Neural progenitor cell (in vitro differentiated cells): ENCODE measurements at regions not wholly inside any gene's neighbourhood (a gene's known extent, or its start where the extent isn't known, plus 50 kb on each side); places are given as distances from the start of the nearest gene placed in this dataset.

ENCODE experiments used
- DNase-seq: peaks from one replicate; pipeline ENCODE4 v3.0.0-alpha.2; 2016; ENCODE audit warnings: low spot score
- H2AFZ ChIP-seq: fragments of 200-600 bp; sonication (generic); replicated peaks from 2 replicates; pipeline ENCODE4 v1.6.1; 2016; ENCODE audit warnings: antibody characterized with exemption
- H3F3A ChIP-seq: fragments of 200-600 bp; sonication (generic); 2 replicates; pipeline ENCODE4 v1.6.1; 2016; ENCODE audit warnings: antibody characterized with exemption, low read depth
- H3K27ac ChIP-seq: fragments of 200-600 bp; sonication (generic); 2 replicates; pipeline ENCODE4 v1.5.1; 2016; ENCODE audit warnings: mild to moderate bottlenecking
- H3K27me3 ChIP-seq: fragments of 200-600 bp; sonication (generic); 2 replicates; pipeline ENCODE4 v1.6.1; 2016; ENCODE audit warnings: mild to moderate bottlenecking, moderate library complexity
- H3K36me3 ChIP-seq: fragments of 200-600 bp; sonication (generic); 2 replicates; pipeline ENCODE4 v1.5.1; 2016
- H3K4me1 ChIP-seq: fragments of 200-600 bp; sonication (generic); 2 replicates; pipeline ENCODE4 v1.6.1; 2016; ENCODE audit warnings: mixed run types
- H3K4me2 ChIP-seq: fragments of 200-600 bp; sonication (generic); 2 replicates; pipeline ENCODE4 v1.6.1; 2016
- H3K4me3 ChIP-seq: fragments of 200-600 bp; sonication (generic); 2 replicates; pipeline ENCODE4 v1.5.1; 2016
- H3K79me2 ChIP-seq: fragments of 200-600 bp; sonication (generic); 2 replicates; pipeline ENCODE4 v1.6.1; 2016; ENCODE audit warnings: low read depth
- H3K9ac ChIP-seq: fragments of 200-600 bp; sonication (generic); 2 replicates; pipeline ENCODE4 v1.6.1; 2016
- H3K9me3 ChIP-seq: fragments of 200-600 bp; sonication (generic); 2 replicates; pipeline ENCODE4 v1.5.1; 2016; ENCODE audit warnings: low read depth
- H4K20me1 ChIP-seq: fragments of 200-600 bp; sonication (generic); 2 replicates; pipeline ENCODE4 v1.6.1; 2016; ENCODE audit warnings: low read depth
- H3K27ac Mint-ChIP-seq: 3 replicates; pipeline ENCODE4 v1.8.0; 2021; ENCODE audit warnings: mixed read lengths
- H3K27me3 Mint-ChIP-seq: 2 replicates; pipeline ENCODE4 v1.8.0; 2022; ENCODE audit warnings: low read depth, mild to moderate bottlenecking, inconsistent platforms, moderate library complexity, mixed read lengths; ENCODE audit not compliant: insufficient read depth
- H3K36me3 Mint-ChIP-seq: 3 replicates; pipeline ENCODE4 v1.8.0; 2021; ENCODE audit warnings: mixed read lengths
- H3K4me1 Mint-ChIP-seq: 3 replicates; pipeline ENCODE4 v1.8.0; 2021; ENCODE audit warnings: mixed read lengths
- H3K4me3 Mint-ChIP-seq: 3 replicates; pipeline ENCODE4 v1.8.0; 2021; ENCODE audit warnings: mild to moderate bottlenecking, moderate library complexity, mixed read lengths
- H3K9me3 Mint-ChIP-seq: 3 replicates; pipeline ENCODE4 v1.8.0; 2020; ENCODE audit warnings: mixed read lengths
- EZH2 ChIP-seq: fragments of 200-600 bp; sonication (generic); IDR thresholded peaks from 2 replicates; pipeline ENCODE4 v1.6.1; 2017; ENCODE audit warnings: antibody characterized with exemption, mild to moderate bottlenecking, moderate library complexity
- EZH2phosphoT487 ChIP-seq: fragments of 200-600 bp; sonication (generic); IDR thresholded peaks from 2 replicates; pipeline ENCODE4 v1.6.1; 2017; ENCODE audit warnings: antibody characterized with exemption
- TF ChIP-seq, protein P1 (sequence below): fragments of 200-600 bp; sonication (generic); IDR thresholded peaks from 2 replicates; pipeline ENCODE4 v1.5.1; 2017; ENCODE audit warnings: antibody characterized with exemption, mild to moderate bottlenecking

DNA sequence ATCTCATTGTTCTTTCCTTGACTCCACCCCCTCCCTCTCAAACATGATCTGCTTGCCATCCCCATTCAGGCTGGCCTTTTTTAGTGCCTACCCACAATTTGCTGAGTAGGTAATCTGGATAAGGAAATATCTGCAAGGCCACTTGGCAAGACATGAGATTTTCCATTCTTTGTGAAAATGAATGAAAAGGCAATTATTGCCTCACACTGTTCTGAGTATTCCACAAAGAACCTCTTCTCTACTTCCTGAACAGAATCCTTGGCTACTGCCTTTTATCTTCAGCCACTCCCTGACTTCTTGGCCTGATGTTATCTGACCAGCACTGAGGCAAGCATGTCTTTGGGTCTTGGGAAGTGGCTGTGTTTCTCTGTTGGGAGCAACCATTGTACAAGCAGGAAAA lies 263.2 kb upstream of the ATP2B1 start:
- H2AFZ ChIP-seq: peak overlapping the region; percentile 44
- no peaks in the 10 kb centered on the region for H3K36me3 Mint-ChIP-seq
- TF ChIP-seq, protein P1, sequence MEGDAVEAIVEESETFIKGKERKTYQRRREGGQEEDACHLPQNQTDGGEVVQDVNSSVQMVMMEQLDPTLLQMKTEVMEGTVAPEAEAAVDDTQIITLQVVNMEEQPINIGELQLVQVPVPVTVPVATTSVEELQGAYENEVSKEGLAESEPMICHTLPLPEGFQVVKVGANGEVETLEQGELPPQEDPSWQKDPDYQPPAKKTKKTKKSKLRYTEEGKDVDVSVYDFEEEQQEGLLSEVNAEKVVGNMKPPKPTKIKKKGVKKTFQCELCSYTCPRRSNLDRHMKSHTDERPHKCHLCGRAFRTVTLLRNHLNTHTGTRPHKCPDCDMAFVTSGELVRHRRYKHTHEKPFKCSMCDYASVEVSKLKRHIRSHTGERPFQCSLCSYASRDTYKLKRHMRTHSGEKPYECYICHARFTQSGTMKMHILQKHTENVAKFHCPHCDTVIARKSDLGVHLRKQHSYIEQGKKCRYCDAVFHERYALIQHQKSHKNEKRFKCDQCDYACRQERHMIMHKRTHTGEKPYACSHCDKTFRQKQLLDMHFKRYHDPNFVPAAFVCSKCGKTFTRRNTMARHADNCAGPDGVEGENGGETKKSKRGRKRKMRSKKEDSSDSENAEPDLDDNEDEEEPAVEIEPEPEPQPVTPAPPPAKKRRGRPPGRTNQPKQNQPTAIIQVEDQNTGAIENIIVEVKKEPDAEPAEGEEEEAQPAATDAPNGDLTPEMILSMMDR: no peak
- TF ChIP-seq EZH2 (no peak), EZH2phosphoT487 (no peak)

DNA sequence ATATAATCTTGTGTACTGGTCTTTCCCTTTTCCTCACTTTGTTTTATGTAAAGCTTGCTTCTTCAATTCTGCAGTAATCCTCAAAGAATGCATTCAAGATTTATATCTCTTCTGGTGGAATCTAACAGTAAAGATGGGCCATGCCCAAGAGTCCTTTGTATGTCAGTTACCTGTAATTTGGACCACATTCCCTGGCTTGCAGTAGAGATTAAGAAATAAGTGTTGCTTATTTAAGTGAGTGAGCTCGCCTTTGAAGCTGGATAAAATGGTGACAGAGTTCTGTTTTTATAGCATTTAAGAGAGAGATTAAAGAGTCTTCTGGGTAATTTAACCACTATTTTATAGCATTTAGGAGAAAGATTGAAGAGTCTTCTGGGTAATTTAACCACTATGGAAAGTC lies 262.1 kb upstream of the ATP2B1 start:
- no peak for DNase-seq
- H3K27ac Mint-ChIP-seq: no peak overlapping the region
- H3K27me3 ChIP-seq: peaks cover 13% of the 10 kb centered on the region
- H3K9me3 ChIP-seq: no peaks in the 10 kb centered on the region
- H3K9ac ChIP-seq: no peak overlapping the region
- no peak overlapping the region for H3K4me2 ChIP-seq
- H3K79me2 ChIP-seq: no peaks in the 10 kb centered on the region
- peaks cover 5% of the 10 kb centered on the region for H3K4me1 ChIP-seq
- no peak overlapping the region for H3K4me3 Mint-ChIP-seq
- no peaks in the 10 kb centered on the region for H3F3A ChIP-seq
- no peak overlapping the region for H3K4me3 ChIP-seq
- no peaks in the 10 kb centered on the region for H3K36me3 ChIP-seq
- no peak overlapping the region for H3K27ac ChIP-seq
- H3K4me1 Mint-ChIP-seq: peaks cover 13% of the 10 kb centered on the region
- H2AFZ ChIP-seq: no peak overlapping the region
- no peaks in the 10 kb centered on the region for H3K36me3 Mint-ChIP-seq
- H3K27me3 Mint-ChIP-seq: peaks cover 2% of the 10 kb centered on the region
- TF ChIP-seq, protein P1: no peak
- TF ChIP-seq EZH2 (no peak), EZH2phosphoT487 (no peak)
- peaks cover 2% of the 10 kb centered on the region for H3K9me3 Mint-ChIP-seq
- no peaks in the 10 kb centered on the region for H4K20me1 ChIP-seq

More for the DNA sequence above, 263.2 kb upstream of the ATP2B1 start:
- Mint-ChIP-seq H3K9me3 (peaks cover 2% of the 10 kb centered on the region), H3K4me1 (peaks cover 5% of the 10 kb centered on the region), H3K27ac (no peak overlapping the region), H3K4me3 (no peak overlapping the region), H3K27me3 (peaks cover 4% of the 10 kb centered on the region)
- Histone ChIP-seq H3K36me3 (no peaks in the 10 kb centered on the region), H3K27ac (no peak overlapping the region), H3K9me3 (no peaks in the 10 kb centered on the region), H3K4me1 (peaks cover 10% of the 10 kb centered on the region), H3K27me3 (peaks cover 1% of the 10 kb centered on the region), H3K79me2 (no peaks in the 10 kb centered on the region), H3K9ac (no peak overlapping the region), H3K4me3 (no peak overlapping the region), H3K4me2 (no peak overlapping the region), H3F3A (peaks cover 8% of the 10 kb centered on the region), H4K20me1 (no peaks in the 10 kb centered on the region)
- no peak for DNase-seq

DNA sequence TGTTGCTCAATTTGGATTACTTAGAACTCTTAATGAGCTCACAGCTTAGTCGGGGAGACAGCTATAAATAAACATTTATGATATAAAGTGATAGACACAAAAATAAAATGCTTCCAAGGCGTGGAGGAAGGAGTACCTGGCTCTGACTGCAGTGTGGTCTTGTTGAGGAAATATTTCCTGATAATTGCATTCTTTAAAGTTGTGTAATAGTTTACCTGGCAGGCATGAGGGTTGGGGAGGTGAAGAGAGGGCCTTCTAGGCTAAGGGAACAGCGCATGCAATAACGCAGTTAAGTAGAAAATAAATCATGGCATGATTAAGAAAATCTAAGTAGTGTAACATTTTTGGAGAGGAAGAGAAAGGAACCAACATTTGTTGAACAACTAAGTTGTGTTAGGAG lies 260.5 kb upstream of the ATP2B1 start:
- no peaks in the 10 kb centered on the region for H3K36me3 Mint-ChIP-seq
- no peaks in the 10 kb centered on the region for H3K27me3 Mint-ChIP-seq
- no peak overlapping the region for H3K27ac Mint-ChIP-seq
- H4K20me1 ChIP-seq: no peaks in the 10 kb centered on the region
- no peak overlapping the region for H3K4me3 ChIP-seq
- peaks cover 16% of the 10 kb centered on the region for H3K4me1 Mint-ChIP-seq
- H2AFZ ChIP-seq: no peak overlapping the region
- H3K4me3 Mint-ChIP-seq: no peak overlapping the region
- H3K27ac ChIP-seq: no peak overlapping the region
- peaks cover 16% of the 10 kb centered on the region for H3K27me3 ChIP-seq
- no peaks in the 10 kb centered on the region for H3K79me2 ChIP-seq
- H3K4me2 ChIP-seq: no peak overlapping the region
- no peaks in the 10 kb centered on the region for H3F3A ChIP-seq
- H3K36me3 ChIP-seq: no peaks in the 10 kb centered on the region
- no peak overlapping the region for H3K9ac ChIP-seq
- H3K9me3 Mint-ChIP-seq: peaks cover 2% of the 10 kb centered on the region
- no peak for DNase-seq
- H3K4me1 ChIP-seq: peaks cover 5% of the 10 kb centered on the region
- H3K9me3 ChIP-seq: no peaks in the 10 kb centered on the region
- TF ChIP-seq, protein P1: no peak
- TF ChIP-seq EZH2phosphoT487: no peak
- no peak for TF ChIP-seq EZH2
